ENCODE measurements at regions not wholly inside any gene's neighbourhood (a gene's known extent, or its start where the extent isn't known, plus 50 kb on each side); places are given as distances from the start of the nearest gene placed in this dataset.

DNA sequence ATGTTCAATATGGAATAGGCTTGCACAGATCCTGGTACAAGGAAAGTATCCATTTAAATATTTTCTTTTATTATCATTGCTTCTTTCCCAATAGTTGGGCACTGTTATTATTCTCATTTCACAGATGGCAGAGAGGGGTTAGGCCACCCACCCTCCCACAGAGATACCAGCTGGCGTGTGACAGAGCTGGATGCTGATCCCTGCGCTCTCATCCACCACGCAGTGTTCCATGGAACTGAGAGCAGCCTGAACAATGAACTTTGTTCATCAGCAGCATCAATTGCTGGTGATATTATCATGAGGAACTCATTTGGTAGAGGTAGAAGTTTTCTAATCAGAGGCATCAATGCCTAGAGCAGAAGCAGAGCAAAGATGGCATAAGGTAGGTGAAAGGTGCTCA is 227.9 kb downstream of the ESM1 start:
- TF ChIP-seq CTCF (conservative IDR thresholded peaks at IDR 0.05; ENCODE audit: low read depth in 2 of 2) = no peak
- no peak for TF ChIP-seq ETS1 (IDR thresholded peaks at IDR 0.05)
- no peak for TF ChIP-seq EZH2 (IDR thresholded peaks at IDR 0.05; ENCODE audit: low read depth, unreplicated experiment)
- TF ChIP-seq EZH2phosphoT487 (IDR thresholded peaks at IDR 0.05; ENCODE audit: unreplicated experiment) = no peak
- TF ChIP-seq REST (IDR thresholded peaks at IDR 0.05; ENCODE audit: unreplicated experiment) = no peak
- no peak for TF ChIP-seq JUNB (IDR thresholded peaks at IDR 0.05; ENCODE audit: unreplicated experiment)
- no peak for TF ChIP-seq CREB1 (CRISPR knock-in tag; IDR thresholded peaks at IDR 0.05; ENCODE audit: low read depth)

All from GM23338 (cell line).